Adrenal gland (tissue), 5 donors: ENCODE measurements at regions not wholly inside any gene's neighbourhood (a gene's known extent, or its start where the extent isn't known, plus 50 kb on each side); places are given as distances from the start of the nearest gene placed in this dataset.

ENCODE experiments used
- CTCF ChIP-seq, 6 experiments: fragments of 450-650 bp in 4 of 6; fragments of 200-600 bp in 2 of 6; sonication (generic) in 1 of 6; IDR thresholded peaks; 1 replicate in 5 of 6; 2 replicates in 1 of 6; pipeline versions ENCODE4 v1.5.1 to v1.8.0; 2016 to 2021; ENCODE audit warnings: antibody characterized with exemption in 6 of 6, mild to moderate bottlenecking in 2 of 6, moderate library complexity in 1 of 6
- POLR2A ChIP-seq, 2 donors: fragments of 450-650 bp; IDR thresholded peaks; one replicate each; pipeline ENCODE4 v1.6.1; 2017; ENCODE audit warnings: antibody characterized with exemption in 2 of 2, mild to moderate bottlenecking in 2 of 2, moderate library complexity in 1 of 2
- donor health status: DM: no; HTN: no; CAD: no.

GRCh38 chr11:18878211-18878610 lies 61.0 kb downstream of the MRGPRX1 start:
- no peak for TF ChIP-seq CTCF (IDR thresholded peaks at IDR 0.05)
- TF ChIP-seq POLR2A (IDR thresholded peaks at IDR 0.05): no peak
